AG09319 (cell line): ENCODE measurements at regions not wholly inside any gene's neighbourhood (a gene's known extent, or its start where the extent isn't known, plus 50 kb on each side); places are given as distances from the start of the nearest gene placed in this dataset.

Experiments
- DNase-seq: peaks from one replicate; pipeline ENCODE4 v3.0.0-alpha.2; 2010; ENCODE audit warnings: low read depth; ENCODE audit errors: extremely low read depth
- CTCF ChIP-seq: IDR thresholded peaks from 2 replicates; pipeline ENCODE4 v1.5.1; 2011; ENCODE audit warnings: low read depth, mild to moderate bottlenecking, inconsistent platforms, low read length, moderate library complexity

DNA sequence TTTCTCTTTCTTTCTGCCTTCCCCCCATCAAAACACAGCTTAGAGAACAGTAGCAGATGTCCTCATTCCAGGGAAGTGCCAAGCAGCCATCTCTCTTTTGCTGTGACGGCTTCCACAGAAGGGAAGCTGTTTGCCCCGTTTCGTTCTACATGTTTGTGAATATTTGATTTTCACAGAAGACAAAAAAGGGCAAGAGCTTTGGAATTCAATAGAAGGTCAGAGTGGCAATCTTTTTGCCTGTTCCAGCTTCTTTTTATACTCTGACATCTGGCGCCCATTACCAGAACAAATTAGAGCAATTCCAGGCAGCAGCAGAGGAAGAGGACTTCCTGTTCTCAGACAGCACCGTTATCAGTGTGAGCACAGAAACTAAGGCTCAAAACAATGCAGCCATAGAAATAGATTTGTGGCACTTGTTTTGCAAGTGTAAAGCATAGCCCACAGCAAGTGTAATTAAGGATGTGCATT is 79.0 kb upstream of the CDH19 start:
- DNase-seq = no peak
- no peak for TF ChIP-seq CTCF

DNA sequence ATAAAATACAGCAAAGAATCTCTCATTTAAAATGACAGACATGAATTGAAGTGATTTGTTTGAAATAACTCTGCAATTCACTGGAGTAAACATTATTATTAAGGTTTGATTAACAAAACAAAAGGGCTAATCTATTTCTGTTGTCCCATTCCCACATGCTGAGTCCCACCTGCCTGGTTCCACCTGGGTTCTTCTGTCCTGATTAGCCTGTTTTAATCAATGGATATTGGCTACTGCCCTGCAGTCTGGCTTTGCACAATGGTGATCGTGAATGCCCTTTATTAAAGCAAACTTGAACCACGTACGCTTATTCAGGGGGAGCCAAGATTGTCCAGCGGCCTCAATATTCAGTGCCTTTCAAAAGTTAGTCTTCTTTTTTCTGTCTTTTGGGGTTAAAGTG is 72.8 kb upstream of the CDH19 start:
- TF ChIP-seq CTCF = no peak
- no peak for DNase-seq

DNA sequence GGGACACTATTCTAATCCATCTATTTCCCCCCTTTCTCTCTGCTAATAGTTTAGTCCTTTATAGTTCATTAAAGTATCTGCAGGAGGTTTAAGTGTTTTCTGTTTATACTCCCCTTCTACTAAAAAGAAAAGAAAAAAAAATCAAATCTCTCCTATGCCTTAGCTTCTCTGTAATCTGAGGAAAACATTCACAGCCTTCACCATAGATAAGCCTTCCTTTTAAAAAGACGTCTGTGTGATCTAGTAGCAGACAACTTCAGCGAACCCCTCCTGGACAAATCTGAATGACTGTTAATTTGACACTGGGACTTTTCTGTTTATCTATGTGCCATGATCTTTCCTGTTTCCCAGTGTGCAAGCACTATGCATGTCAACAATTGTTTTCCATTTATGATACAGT is 70.4 kb upstream of the CDH19 start:
- no peak for TF ChIP-seq CTCF
- DNase-seq = no peak

- no peak for TF ChIP-seq CTCF
- no peak for DNase-seq
Measured at GRCh38 chr18:66668706-66669105, 64.8 kb upstream of the CDH19 start.

- TF ChIP-seq CTCF = no peak
- DNase-seq = no peak
Measured at GRCh38 chr18:66662632-66663031, 58.7 kb upstream of the CDH19 start.

- TF ChIP-seq CTCF = no peak
- no peak for DNase-seq
Measured at GRCh38 chr18:66655407-66655806, 51.5 kb upstream of the CDH19 start.
